Left ventricle myocardium inferior (tissue), 1 donor: ENCODE measurements at regions not wholly inside any gene's neighbourhood (a gene's known extent, or its start where the extent isn't known, plus 50 kb on each side); places are given as distances from the start of the nearest gene placed in this dataset.

Experiments used
- DNase-seq: peaks from one replicate; pipeline ENCODE4 v3.0.0-alpha.2; 2020
- H3K27ac ChIP-seq: fragments of 200-600 bp; replicated peaks from 2 replicates; pipeline ENCODE4 v1.8.0; 2021
- H3K27me3 ChIP-seq: fragments of 200-600 bp; 2 replicates; pipeline ENCODE4 v1.8.0; 2021; ENCODE audit warnings: low read depth
- H3K36me3 ChIP-seq: fragments of 200-600 bp; 2 replicates; pipeline ENCODE4 v1.8.0; 2021
- H3K4me1 ChIP-seq: fragments of 200-600 bp; 2 replicates; pipeline ENCODE4 v1.8.0; 2021
- H3K4me3 ChIP-seq: fragments of 200-600 bp; 2 replicates; pipeline ENCODE4 v1.8.0; 2021; ENCODE audit warnings: mild to moderate bottlenecking, moderate library complexity
- H3K9me3 ChIP-seq: fragments of 200-600 bp; replicated peaks from 2 replicates; pipeline ENCODE4 v1.8.0; 2021
- intact Hi-C: fragments of 100-400 bp; cut with micrococcal nuclease; formaldehyde crosslinking; loops from one replicate; pipeline ENCODE4 v1.11.0; 2022
- TF ChIP-seq, protein P1 (sequence below): fragments of 200-600 bp; IDR thresholded peaks from 2 replicates; pipeline ENCODE4 v1.8.0; 2021; ENCODE audit warnings: antibody characterized with exemption, mild to moderate bottlenecking, borderline replicate concordance
- donor health status: DM: no; HTN: yes; CAD: no; lungs with severe emphysema.

DNA sequence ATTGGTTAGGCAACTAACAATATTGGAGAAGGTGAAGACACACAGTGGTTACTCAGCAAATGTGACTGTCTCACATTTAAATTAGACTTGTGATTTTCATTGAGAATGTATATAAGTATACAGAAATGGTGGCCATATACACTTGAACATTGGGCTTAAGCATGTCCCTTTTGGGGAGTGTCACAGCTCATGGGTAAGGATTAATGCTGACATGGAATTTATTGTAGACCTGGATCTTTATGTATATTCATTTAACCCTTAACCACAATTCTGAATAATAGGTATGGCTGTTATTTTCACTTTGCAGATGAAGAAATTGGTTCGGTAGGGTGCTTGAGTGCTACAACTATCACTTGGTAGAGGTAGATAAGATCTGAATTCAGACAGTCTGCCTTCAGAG lies 95.5 kb upstream of the WDFY3 start:
- H3K27ac ChIP-seq = no peak overlapping the region
- no peak overlapping the region for H3K4me3 ChIP-seq
- no peaks in the 10 kb centered on the region for H3K9me3 ChIP-seq
- intact Hi-C loops = no loop called here
- TF ChIP-seq, protein P1, sequence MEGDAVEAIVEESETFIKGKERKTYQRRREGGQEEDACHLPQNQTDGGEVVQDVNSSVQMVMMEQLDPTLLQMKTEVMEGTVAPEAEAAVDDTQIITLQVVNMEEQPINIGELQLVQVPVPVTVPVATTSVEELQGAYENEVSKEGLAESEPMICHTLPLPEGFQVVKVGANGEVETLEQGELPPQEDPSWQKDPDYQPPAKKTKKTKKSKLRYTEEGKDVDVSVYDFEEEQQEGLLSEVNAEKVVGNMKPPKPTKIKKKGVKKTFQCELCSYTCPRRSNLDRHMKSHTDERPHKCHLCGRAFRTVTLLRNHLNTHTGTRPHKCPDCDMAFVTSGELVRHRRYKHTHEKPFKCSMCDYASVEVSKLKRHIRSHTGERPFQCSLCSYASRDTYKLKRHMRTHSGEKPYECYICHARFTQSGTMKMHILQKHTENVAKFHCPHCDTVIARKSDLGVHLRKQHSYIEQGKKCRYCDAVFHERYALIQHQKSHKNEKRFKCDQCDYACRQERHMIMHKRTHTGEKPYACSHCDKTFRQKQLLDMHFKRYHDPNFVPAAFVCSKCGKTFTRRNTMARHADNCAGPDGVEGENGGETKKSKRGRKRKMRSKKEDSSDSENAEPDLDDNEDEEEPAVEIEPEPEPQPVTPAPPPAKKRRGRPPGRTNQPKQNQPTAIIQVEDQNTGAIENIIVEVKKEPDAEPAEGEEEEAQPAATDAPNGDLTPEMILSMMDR = no peak
- no peaks in the 10 kb centered on the region for H3K4me1 ChIP-seq
- no peak for DNase-seq
- no peaks in the 10 kb centered on the region for H3K36me3 ChIP-seq
- H3K27me3 ChIP-seq = no peaks in the 10 kb centered on the region

DNA sequence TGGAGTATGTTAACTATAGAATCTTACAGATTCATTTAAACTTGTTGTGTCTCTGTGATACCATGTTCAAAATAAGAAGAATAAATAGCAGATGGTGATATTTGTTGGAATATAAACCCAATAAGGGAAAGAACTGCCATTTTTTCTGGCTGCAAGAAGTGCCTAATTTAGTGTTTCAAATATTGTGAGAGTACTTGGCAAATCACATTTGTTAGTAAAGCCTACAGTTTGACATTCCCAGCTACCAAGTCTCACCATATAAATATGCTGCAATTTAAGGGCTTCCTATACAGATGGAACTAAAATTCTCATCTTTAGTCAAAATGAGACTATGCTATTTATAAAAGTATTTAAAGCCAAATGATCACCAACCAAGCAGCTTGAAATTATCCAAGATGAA lies 96.0 kb upstream of the WDFY3 start:
- H3K9me3 ChIP-seq = no peaks in the 10 kb centered on the region
- H3K27ac ChIP-seq = no peak overlapping the region
- no peaks in the 10 kb centered on the region for H3K36me3 ChIP-seq
- no peak for DNase-seq
- no peak overlapping the region for H3K4me3 ChIP-seq
- H3K4me1 ChIP-seq = no peaks in the 10 kb centered on the region
- H3K27me3 ChIP-seq = no peaks in the 10 kb centered on the region
- intact Hi-C loops = no loop called here
- TF ChIP-seq, protein P1 = no peak

DNA sequence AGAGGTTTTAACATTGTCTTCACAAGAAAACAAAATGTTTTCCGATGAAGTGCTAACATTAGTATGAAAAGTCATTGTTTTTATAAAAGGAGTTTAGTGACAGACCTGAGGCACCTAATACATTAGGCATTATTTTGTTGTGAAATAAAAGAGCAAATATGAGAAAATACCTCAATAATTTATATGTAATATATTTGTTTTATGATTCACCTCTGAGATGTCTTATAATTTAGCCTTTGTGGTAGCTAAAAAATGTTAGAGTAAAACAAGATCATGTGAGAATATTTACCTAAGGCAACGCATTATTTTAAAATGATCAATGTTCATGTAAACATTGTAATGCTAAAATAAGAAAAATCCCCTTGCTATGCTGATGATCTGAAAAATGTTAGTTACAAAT lies 100.9 kb upstream of the WDFY3 start:
- TF ChIP-seq, protein P1 = no peak
- no peaks in the 10 kb centered on the region for H3K4me1 ChIP-seq
- no peak overlapping the region for H3K27ac ChIP-seq
- H3K4me3 ChIP-seq = no peak overlapping the region
- no peak for DNase-seq
- intact Hi-C loops = no loop called here
- no peaks in the 10 kb centered on the region for H3K27me3 ChIP-seq
- H3K9me3 ChIP-seq = no peaks in the 10 kb centered on the region
- no peaks in the 10 kb centered on the region for H3K36me3 ChIP-seq

DNA sequence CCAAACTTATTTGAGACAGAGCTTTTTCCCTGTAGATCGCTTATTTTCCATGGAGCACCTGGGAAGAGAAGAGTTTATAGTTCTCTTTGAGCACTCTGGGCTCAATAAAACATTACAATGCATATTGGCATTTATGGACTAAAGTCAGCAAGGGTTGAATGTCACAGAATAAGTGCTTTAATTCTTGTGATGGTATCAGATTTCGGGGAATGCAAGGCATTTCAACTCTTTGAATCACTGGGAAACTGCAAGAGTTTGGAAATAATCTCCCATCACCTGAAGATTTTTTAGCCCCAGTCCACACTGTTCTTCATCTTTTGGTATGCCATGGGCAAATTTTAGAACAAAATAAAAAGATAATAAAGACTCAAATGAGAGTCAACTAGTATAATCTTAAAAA lies 111.5 kb upstream of the WDFY3 start:
- no peaks in the 10 kb centered on the region for H3K27me3 ChIP-seq
- TF ChIP-seq, protein P1 = no peak
- H3K9me3 ChIP-seq = peaks cover 4% of the 10 kb centered on the region
- H3K36me3 ChIP-seq = no peaks in the 10 kb centered on the region
- H3K4me3 ChIP-seq = no peak overlapping the region
- intact Hi-C loops = no loop called here
- no peaks in the 10 kb centered on the region for H3K4me1 ChIP-seq
- no peak for DNase-seq
- no peak overlapping the region for H3K27ac ChIP-seq

DNA sequence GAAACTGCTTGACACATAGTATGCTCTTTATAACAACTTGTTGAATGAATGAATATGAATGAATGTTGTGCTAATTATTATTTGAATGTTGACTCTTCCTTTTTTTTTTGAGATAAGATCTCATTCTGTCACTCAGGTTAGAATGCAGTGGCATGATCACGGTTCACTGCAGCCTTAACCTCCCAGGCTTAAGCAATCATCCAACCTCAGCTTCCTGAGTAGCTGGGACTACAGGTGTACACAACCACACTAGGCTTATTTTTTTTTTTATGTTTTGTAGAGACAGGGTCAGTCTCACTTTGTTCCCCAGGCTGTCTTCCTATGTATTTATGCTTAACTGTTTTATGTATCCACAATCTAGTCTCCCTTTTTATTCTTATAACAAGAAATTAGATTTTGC lies 114.7 kb upstream of the WDFY3 start:
- TF ChIP-seq, protein P1 = no peak
- Histone ChIP-seq H3K4me1 (no peaks in the 10 kb centered on the region), H3K4me3 (no peak overlapping the region), H3K36me3 (no peaks in the 10 kb centered on the region), H3K27ac (no peak overlapping the region), H3K9me3 (peaks cover 4% of the 10 kb centered on the region), H3K27me3 (no peaks in the 10 kb centered on the region)
- intact Hi-C loops = loop anchor here (10.0 kb wide), 1 partner anchor 664 kb away; no protein-coding TSS in a partner anchor
- no peak for DNase-seq
